HepG2 (cell line): ENCODE measurements at regions not wholly inside any gene's neighbourhood (a gene's known extent, or its start where the extent isn't known, plus 50 kb on each side); places are given as distances from the start of the nearest gene placed in this dataset.
A peak's percentile ranks its signal among the peaks of the same experiment; 100 is the strongest.

Source experiments
- ARNT2 ChIP-seq: sonication (generic); formaldehyde crosslinking; IDR thresholded peaks from 2 replicates; pipeline ENCODE4 v1.8.0; 2022; ENCODE audit warnings: mild to moderate bottlenecking, low read depth, missing genetic modification reagents, moderate library complexity
- GABPA ChIP-seq, 2 experiments: IDR thresholded peaks; 2 replicates each; pipeline ENCODE4 v1.6.1; 2011 to 2016; ENCODE audit warnings: low read depth in 2 of 2, low read length in 1 of 2, missing biosample characterization in 1 of 2, missing genetic modification characterization in 1 of 2
- MLXIP ChIP-seq: sonication (generic); formaldehyde crosslinking; IDR thresholded peaks from 2 replicates; pipeline ENCODE4 v1.9.0; 2021; ENCODE audit warnings: missing genetic modification reagents, borderline replicate concordance
- MYC ChIP-seq: sonication (generic); formaldehyde crosslinking; IDR thresholded peaks from 2 replicates; pipeline ENCODE4 v1.9.0; 2021; ENCODE audit warnings: missing genetic modification reagents, borderline replicate concordance
- PPARG ChIP-seq: conservative IDR thresholded peaks from 2 replicates; pipeline ENCODE4 v1.6.1; 2016; ENCODE audit warnings: missing biosample characterization, missing genetic modification reagents
- SSRP1 ChIP-seq: IDR thresholded peaks from 2 replicates; pipeline ENCODE4 v1.6.1; 2016; ENCODE audit warnings: control low read depth
- TBP ChIP-seq: sonication (generic); formaldehyde crosslinking; IDR thresholded peaks from 2 replicates; pipeline ENCODE4 v1.5.0; 2020; ENCODE audit warnings: missing genetic modification reagents
- TRAFD1 ChIP-seq: sonication (generic); formaldehyde crosslinking; IDR thresholded peaks from 2 replicates; pipeline ENCODE4 v1.5.1; 2020; ENCODE audit warnings: missing genetic modification reagents, mild to moderate bottlenecking, borderline replicate concordance
- U2AF2 ChIP-seq: fragments of 200-400 bp; formaldehyde crosslinking; IDR thresholded peaks from 2 replicates; pipeline ENCODE4 v1.6.1; 2017; ENCODE audit warnings: low read depth, mild to moderate bottlenecking, low read length
- ZBTB42 ChIP-seq: sonication (generic); formaldehyde crosslinking; IDR thresholded peaks from 2 replicates; pipeline ENCODE4 v1.5.0; 2020; ENCODE audit warnings: mild to moderate bottlenecking, missing genetic modification reagents
- ZNF20 ChIP-seq: sonication (generic); formaldehyde crosslinking; IDR thresholded peaks from 2 replicates; pipeline ENCODE4 v1.4.0; 2020; ENCODE audit warnings: mild to moderate bottlenecking, moderate library complexity, missing genetic modification reagents
- ZNF225 ChIP-seq: sonication (generic); formaldehyde crosslinking; IDR thresholded peaks from 2 replicates; pipeline ENCODE4 v1.4.0; 2020; ENCODE audit warnings: mild to moderate bottlenecking, missing genetic modification reagents
- ZNF256 ChIP-seq: sonication (generic); formaldehyde crosslinking; conservative IDR thresholded peaks from 2 replicates; pipeline ENCODE4 v1.4.0; 2020; ENCODE audit warnings: missing genetic modification reagents
- ZNF318 ChIP-seq: sonication (generic); formaldehyde crosslinking; IDR thresholded peaks from 2 replicates; pipeline ENCODE4 v1.4.0; 2020; ENCODE audit warnings: mild to moderate bottlenecking, missing genetic modification reagents
- ZNF746 ChIP-seq: sonication (generic); formaldehyde crosslinking; IDR thresholded peaks from 2 replicates; pipeline ENCODE4 v1.8.0; 2022; ENCODE audit warnings: mild to moderate bottlenecking, missing genetic modification reagents
- ZNF777 ChIP-seq: sonication (generic); formaldehyde crosslinking; IDR thresholded peaks from 2 replicates; pipeline ENCODE4 v1.4.0; 2020; ENCODE audit warnings: missing genetic modification reagents
- ZSCAN21 ChIP-seq: sonication (generic); formaldehyde crosslinking; IDR thresholded peaks from 2 replicates; pipeline ENCODE4 v1.8.0; 2022; ENCODE audit warnings: mild to moderate bottlenecking, missing genetic modification reagents, moderate library complexity, borderline replicate concordance

GRCh38 chr1:90850898-90851710, 134.0 kb upstream of the BARHL2 start (continued):
- TF ChIP-seq ZBTB42 (CRISPR knock-in tag) (no peak), ZSCAN21 (CRISPR knock-in tag) (no peak; the same call in 1 of the 2 replicates), ZNF318 (CRISPR knock-in tag) (no peak), ZNF20 (no peak), PPARG (CRISPR knock-in tag) (no peak), GABPA (IDR thresholded peaks at IDR 0.05; ENCODE audit: low read depth, low read length) (no peak), GABPA (CRISPR knock-in tag; IDR thresholded peaks at IDR 0.05; ENCODE audit: low read depth) (no peak), SSRP1 (no peak), ZNF777 (CRISPR knock-in tag) (peak; percentile 67), ZNF225 (CRISPR knock-in tag) (no peak), TBP (no peak), ZNF746 (CRISPR knock-in tag) (0 out of 2 replicates have a peak, but pooled peaks have one; percentile 41), ZNF256 (no peak), U2AF2 (no peak), MYC (peak; percentile 66), MLXIP (CRISPR knock-in tag) (no peak), TRAFD1 (CRISPR knock-in tag) (no peak), ARNT2 (CRISPR knock-in tag) (peak; percentile 38; the same call in 1 of the 2 replicates)
